ENCODE measurements at regions not wholly inside any gene's neighbourhood (a gene's known extent, or its start where the extent isn't known, plus 50 kb on each side); places are given as distances from the start of the nearest gene placed in this dataset.

- TF ChIP-seq CTCF (IDR thresholded peaks at IDR 0.05; ENCODE audit: low read depth, low read length) (no peak), EZH2phosphoT487 (IDR thresholded peaks at IDR 0.05; ENCODE audit: low read depth) (no peak)
Measured at GRCh38 chr14:89720076-89720687, 234.3 kb downstream of the EFCAB11 start.

All from OCI-LY3 (cell line).